H1 (cell line): ENCODE measurements at regions not wholly inside any gene's neighbourhood (a gene's known extent, or its start where the extent isn't known, plus 50 kb on each side); places are given as distances from the start of the nearest gene placed in this dataset.

ENCODE experiments used
- CTCF ChIA-PET: fragments of 300-600 bp; sonication (Branson Sonifier 250); formaldehyde crosslinking; loops from one replicate; lab custom pipeline; 2021; ENCODE audit not compliant: partially characterized antibody; lab: Charles Lee
- POLR2A ChIA-PET: fragments of 300-600 bp; sonication (Branson Sonifier 250); formaldehyde crosslinking; loops from one replicate; lab custom pipeline; 2021; ENCODE audit warnings: inconsistent platforms; ENCODE audit not compliant: partially characterized antibody; lab: Charles Lee
- DNase-seq, 2 experiments: peaks; one replicate each; pipeline versions ENCODE4 v3.0.0 to v3.0.0-alpha.2; 2010 to 2022; ENCODE audit warnings: low spot score in 2 of 2, low read depth in 1 of 2, mixed read lengths in 1 of 2
- FAIRE-seq: peaks from 2 replicates; lab custom pipeline; 2011; peaks lifted over from hg19 to GRCh38; lab: Jason Lieb, UNC
- H2AFZ ChIP-seq: 2 replicates; pipeline ENCODE4 v1.8.1; 2012; ENCODE audit warnings: low read length, inconsistent platforms
- H2AK5ac ChIP-seq: 2 replicates; pipeline ENCODE4 v1.6.1; 2013; ENCODE audit warnings: low read depth, low read length
- H2BK120ac ChIP-seq: replicated peaks from 2 replicates; pipeline ENCODE3; 2013; ENCODE audit warnings: low read depth, low read length, inconsistent platforms
- H2BK12ac ChIP-seq: 2 replicates; pipeline ENCODE4 v1.6.1; 2013; ENCODE audit warnings: low read depth, low read length
- H2BK15ac ChIP-seq: 2 replicates; pipeline ENCODE4 v1.6.1; 2013; ENCODE audit warnings: low read length
- H2BK20ac ChIP-seq: 2 replicates; pipeline ENCODE4 v1.6.1; 2013; ENCODE audit warnings: low read length
- H2BK5ac ChIP-seq: 2 replicates; pipeline ENCODE4 v1.6.1; 2013; ENCODE audit warnings: low read depth, low read length
- H3K14ac ChIP-seq: 2 replicates; pipeline ENCODE4 v1.6.1; 2013; ENCODE audit warnings: inconsistent platforms; ENCODE audit not compliant: insufficient read length
- H3K18ac ChIP-seq: 2 replicates; pipeline ENCODE4 v1.6.1; 2013; ENCODE audit warnings: low read length; ENCODE audit errors: extremely low read depth
- H3K23ac ChIP-seq: 2 replicates; pipeline ENCODE4 v1.6.1; 2013; ENCODE audit warnings: inconsistent platforms; ENCODE audit not compliant: insufficient read length
- H3K23me2 ChIP-seq: 2 replicates; pipeline ENCODE4 v1.6.1; 2013; ENCODE audit warnings: low read depth, low read length
- H3K27ac ChIP-seq: 2 replicates; pipeline ENCODE4 v1.6.1; 2011; ENCODE audit warnings: low read depth, low read length, inconsistent platforms
- H3K27me3 ChIP-seq, 4 experiments: replicated peaks in 1 of 4; 1 replicate in 1 of 4; 2 replicates in 3 of 4; pipeline versions ENCODE4 v1.6.1 to v1.8.1; 2011 to 2013; ENCODE audit warnings: low read length in 3 of 4, mild to moderate bottlenecking in 3 of 4, inconsistent platforms in 2 of 4, mixed read lengths in 2 of 4, moderate library complexity in 1 of 4; ENCODE audit not compliant: control insufficient read depth in 3 of 4, insufficient read depth in 3 of 4; ENCODE audit errors: extremely low read depth in 1 of 4
- H3K36me3 ChIP-seq, 4 experiments: 2 replicates each; pipeline versions ENCODE4 v1.6.1 to v1.8.1; 2011 to 2013; ENCODE audit warnings: mild to moderate bottlenecking in 4 of 4, low read length in 3 of 4, moderate library complexity in 2 of 4, control low read depth in 1 of 4, inconsistent platforms in 1 of 4; ENCODE audit not compliant: insufficient read depth in 4 of 4, control insufficient read depth in 2 of 4
- H3K4ac ChIP-seq: replicated peaks from 2 replicates; pipeline ENCODE3; 2013; ENCODE audit warnings: low read length, low read depth, mixed read lengths, inconsistent platforms; ENCODE audit not compliant: insufficient read length
- H3K4me1 ChIP-seq, 4 experiments: replicated peaks in 1 of 4; 1 replicate in 1 of 4; 2 replicates in 3 of 4; pipeline versions ENCODE4 v1.6.1 to v1.8.1; 2011 to 2013; ENCODE audit warnings: low read length in 3 of 4, inconsistent platforms in 2 of 4, mixed read lengths in 1 of 4; ENCODE audit not compliant: insufficient read depth in 4 of 4, control insufficient read depth in 3 of 4
- H3K4me2 ChIP-seq, 2 experiments: 2 replicates each; pipeline versions ENCODE4 v1.6.1 to v1.8.1; 2011 to 2013; ENCODE audit warnings: low read depth in 2 of 2, low read length in 2 of 2, control low read depth in 1 of 2, inconsistent platforms in 1 of 2, mild to moderate bottlenecking in 1 of 2; ENCODE audit not compliant: insufficient read depth in 1 of 2
- H3K4me3 ChIP-seq, 4 experiments: fragments of 200-600, 300-600 bp in 1 of 4; sonication (generic), shearing (Covaris generic), sonication (Bioruptor Twin) in 1 of 4; 2 replicates each; pipeline versions ENCODE4 v1.5.1 to v1.8.1; 2011 to 2016; ENCODE audit warnings: low read length in 4 of 4, low read depth in 3 of 4, control low read depth in 2 of 4, inconsistent platforms in 2 of 4, mild to moderate bottlenecking in 2 of 4, mixed read lengths in 1 of 4, moderate library complexity in 1 of 4; ENCODE audit not compliant: insufficient read depth in 2 of 4; ENCODE audit errors: extremely low read depth in 1 of 4
- H3K56ac ChIP-seq: replicated peaks from 2 replicates; pipeline ENCODE3; 2013; ENCODE audit warnings: low read depth, mild to moderate bottlenecking, mixed read lengths, low read length, inconsistent platforms; ENCODE audit not compliant: insufficient read length
- H3K79me1 ChIP-seq: 2 replicates; pipeline ENCODE4 v1.6.1; 2013; ENCODE audit warnings: low read depth, low read length, control low read depth
- H3K79me2 ChIP-seq, 2 experiments: 2 replicates each; pipeline versions ENCODE4 v1.6.1 to v1.8.1; 2012 to 2013; ENCODE audit warnings: low read length in 2 of 2, mild to moderate bottlenecking in 2 of 2, inconsistent platforms in 1 of 2; ENCODE audit not compliant: insufficient read depth in 2 of 2, control insufficient read depth in 1 of 2
- H3K9ac ChIP-seq, 4 experiments: replicated peaks in 1 of 4; 1 replicate in 1 of 4; 2 replicates in 3 of 4; pipeline versions ENCODE4 v1.6.1 to v1.8.1; 2011 to 2013; ENCODE audit warnings: low read depth in 3 of 4, low read length in 3 of 4, control low read depth in 2 of 4, mild to moderate bottlenecking in 2 of 4, moderate library complexity in 2 of 4, inconsistent platforms in 1 of 4; ENCODE audit errors: extremely low read depth in 1 of 4
- H3K9me3 ChIP-seq, 2 experiments: 2 replicates each; pipeline versions ENCODE4 v1.6.1 to v1.8.1; 2012 to 2013; ENCODE audit warnings: mild to moderate bottlenecking in 2 of 2, moderate library complexity in 2 of 2, control low read depth in 1 of 2, inconsistent platforms in 1 of 2, low read depth in 1 of 2, low read length in 1 of 2, mixed read lengths in 1 of 2; ENCODE audit not compliant: insufficient read depth in 2 of 2
- H4K20me1 ChIP-seq, 2 experiments: replicated peaks in 1 of 2; 2 replicates each; pipeline versions ENCODE3 to v1.8.1; 2011 to 2013; ENCODE audit warnings: inconsistent platforms in 2 of 2, low read length in 2 of 2, mild to moderate bottlenecking in 1 of 2; ENCODE audit not compliant: insufficient read depth in 2 of 2, control insufficient read depth in 1 of 2
- H4K5ac ChIP-seq: 2 replicates; pipeline ENCODE4 v1.6.1; 2013; ENCODE audit warnings: low read length, low read depth, mixed read lengths, inconsistent platforms; ENCODE audit not compliant: insufficient read length
- H4K8ac ChIP-seq: 2 replicates; pipeline ENCODE4 v1.8.0; 2013; ENCODE audit warnings: mild to moderate bottlenecking, moderate library complexity, low read length, inconsistent platforms; ENCODE audit not compliant: insufficient read depth; ENCODE audit errors: extremely low read depth
- H4K91ac ChIP-seq: replicated peaks from 2 replicates; pipeline ENCODE3; 2013; ENCODE audit warnings: low read length, mixed read lengths, inconsistent platforms; ENCODE audit not compliant: insufficient read length
- BRCA1 ChIP-seq: IDR thresholded peaks from 2 replicates; pipeline ENCODE4 v1.6.1; 2012; ENCODE audit warnings: low read depth, low read length, improper control_type of control experiment
- CREB1 ChIP-seq: IDR thresholded peaks from 2 replicates; pipeline ENCODE4 v1.6.1; 2012; ENCODE audit warnings: inconsistent platforms
- EZH2 ChIP-seq: fragments of 200-600 bp; sonication (generic); IDR thresholded peaks from 2 replicates; pipeline ENCODE4 v1.7.1; 2012; ENCODE audit warnings: low read depth, mild to moderate bottlenecking, moderate library complexity, low read length, inconsistent platforms; ENCODE audit not compliant: severe bottlenecking
- HDAC2 ChIP-seq, 2 experiments: fragments of 300-600 bp in 1 of 2; sonication (generic) in 1 of 2; IDR thresholded peaks; 2 replicates each; pipeline ENCODE4 v1.6.1; 2011 to 2012; ENCODE audit warnings: low read depth in 2 of 2, low read length in 2 of 2, mild to moderate bottlenecking in 2 of 2, moderate library complexity in 2 of 2, borderline replicate concordance in 1 of 2, inconsistent platforms in 1 of 2
- NANOG ChIP-seq: IDR thresholded peaks from 2 replicates; pipeline ENCODE4 v1.6.1; 2011; ENCODE audit warnings: low read length, low read depth, mild to moderate bottlenecking, inconsistent platforms; ENCODE audit not compliant: insufficient read depth, poor library complexity, severe bottlenecking
- NRF1 ChIP-seq: IDR thresholded peaks from 2 replicates; pipeline ENCODE4 v1.6.1; 2011; ENCODE audit warnings: mild to moderate bottlenecking, low read depth, low read length, improper control_type of control experiment
- WGBS, 2 experiments: shearing (Covaris generic) in 1 of 2; methylation state at CpG; one replicate each; pipeline versions ENCODE4 v1.1.6 to v1.1.7; 2013 to 2015; ENCODE audit warnings: low lambda C conversion rate in 2 of 2, mixed read lengths in 2 of 2, inconsistent platforms in 1 of 2, low coverage in 1 of 2, missing lambda C conversion rate in 1 of 2; ENCODE audit not compliant: insufficient replicate concordance in 2 of 2, insufficient coverage in 1 of 2, insufficient read length in 1 of 2; ENCODE audit errors: extremely low coverage in 1 of 2, missing lambda C conversion rate in 1 of 2; 5-methylcytosine and 5-hydroxymethylcytosine counted together

GRCh38 chr7:79787096-79787495, 333.6 kb upstream of the MAGI2 start:
- no peak overlapping the region for H2BK15ac ChIP-seq
- no peak overlapping the region for H3K56ac ChIP-seq
- H4K20me1 ChIP-seq = no peaks in the 10 kb centered on the region
- no peak overlapping the region for H2AK5ac ChIP-seq
- no peaks in the 10 kb centered on the region for H3K79me1 ChIP-seq
- DNase-seq (no peak), FAIRE-seq (no peak)
- H4K8ac ChIP-seq = no peak overlapping the region
- TF ChIP-seq HDAC2 (IDR thresholded peaks at IDR 0.05; ENCODE audit: borderline replicate concordance in 1 of 2, low read depth in 2 of 2, low read length in 2 of 2) = no peak
- no peak for TF ChIP-seq EZH2
- TF ChIP-seq NRF1 = no peak
- no peak for TF ChIP-seq BRCA1
- no peak for TF ChIP-seq CREB1
- no peak for TF ChIP-seq NANOG
- 87% methylated on average over 2 of the region's 2 CpGs; no CpG with 5 or more reads in 1 of the 2 experiments for WGBS, 2 experiments
- POLR2A ChIA-PET = no interaction called here
- H3K27me3 ChIP-seq = no peaks in the 10 kb centered on the region
- H3K23ac ChIP-seq = no peak overlapping the region
- H3K79me2 ChIP-seq = no peaks in the 10 kb centered on the region
- no peak overlapping the region for H3K4me3 ChIP-seq
- no peaks in the 10 kb centered on the region for H3K36me3 ChIP-seq
- H3K14ac ChIP-seq = no peak overlapping the region
- H3K23me2 ChIP-seq = no peaks in the 10 kb centered on the region
- no peaks in the 10 kb centered on the region for H3K9me3 ChIP-seq
- H2BK5ac ChIP-seq = no peak overlapping the region
- no peak overlapping the region for H3K18ac ChIP-seq
- no peak overlapping the region for H2BK12ac ChIP-seq
- no peak overlapping the region for H2AFZ ChIP-seq
- no peak overlapping the region for H3K4me2 ChIP-seq
- no peaks in the 10 kb centered on the region for H3K4me1 ChIP-seq
- H2BK120ac ChIP-seq = no peak overlapping the region
- H3K9ac ChIP-seq = no peak overlapping the region
- no peak overlapping the region for H2BK20ac ChIP-seq
- no peak overlapping the region for H3K4ac ChIP-seq
- H4K91ac ChIP-seq = no peak overlapping the region
- H3K27ac ChIP-seq = no peak overlapping the region
- H4K5ac ChIP-seq = no peak overlapping the region
- CTCF ChIA-PET = no interaction called here
